Upper lobe of left lung (tissue), 4 donors: ENCODE measurements at regions not wholly inside any gene's neighbourhood (a gene's known extent, or its start where the extent isn't known, plus 50 kb on each side); places are given as distances from the start of the nearest gene placed in this dataset.

Source experiments
- CTCF ChIP-seq, 6 experiments: fragments of 450-650 bp in 4 of 6; fragments of 200-600 bp in 2 of 6; sonication (generic) in 2 of 6; IDR thresholded peaks; one replicate each; pipeline ENCODE4 v1.5.1; 2016 to 2019; ENCODE audit warnings: antibody characterized with exemption in 6 of 6
- EP300 ChIP-seq, 4 donors: sonication (generic); formaldehyde crosslinking; IDR thresholded peaks; one replicate each; pipeline ENCODE4 v1.5.1; 2017; ENCODE audit warnings: antibody characterized with exemption in 4 of 4, control low read depth in 2 of 4
- POLR2A ChIP-seq, 4 donors: fragments of 450-650 bp; IDR thresholded peaks; one replicate each; pipeline ENCODE4 v1.5.1; 2016 to 2017; ENCODE audit warnings: antibody characterized with exemption in 4 of 4, mild to moderate bottlenecking in 2 of 4
- POLR2AphosphoS5 ChIP-seq, 2 donors: sonication (generic); formaldehyde crosslinking; IDR thresholded peaks; one replicate each; pipeline ENCODE4 v1.5.1; 2017; ENCODE audit warnings: antibody characterized with exemption in 2 of 2

GRCh38 chr3:181971424-181971823, 259.7 kb downstream of the SOX2 start:
- no peak for TF ChIP-seq CTCF (IDR thresholded peaks at IDR 0.05)
- no peak for TF ChIP-seq POLR2A (IDR thresholded peaks at IDR 0.05)
- no peak for TF ChIP-seq EP300 (IDR thresholded peaks at IDR 0.05)
- no peak for TF ChIP-seq POLR2AphosphoS5 (IDR thresholded peaks at IDR 0.05)
